HG03432 (cell line): ENCODE measurements at regions not wholly inside any gene's neighbourhood (a gene's known extent, or its start where the extent isn't known, plus 50 kb on each side); places are given as distances from the start of the nearest gene placed in this dataset.

Experiments used
- ATAC-seq: cut with Tn5 transposase; IDR thresholded peaks from one replicate; pipeline ENCODE4 v1.9.1; 2021; ENCODE audit warnings: mild to moderate bottlenecking, moderate library complexity; ENCODE audit not compliant: unreplicated experiment

DNA sequence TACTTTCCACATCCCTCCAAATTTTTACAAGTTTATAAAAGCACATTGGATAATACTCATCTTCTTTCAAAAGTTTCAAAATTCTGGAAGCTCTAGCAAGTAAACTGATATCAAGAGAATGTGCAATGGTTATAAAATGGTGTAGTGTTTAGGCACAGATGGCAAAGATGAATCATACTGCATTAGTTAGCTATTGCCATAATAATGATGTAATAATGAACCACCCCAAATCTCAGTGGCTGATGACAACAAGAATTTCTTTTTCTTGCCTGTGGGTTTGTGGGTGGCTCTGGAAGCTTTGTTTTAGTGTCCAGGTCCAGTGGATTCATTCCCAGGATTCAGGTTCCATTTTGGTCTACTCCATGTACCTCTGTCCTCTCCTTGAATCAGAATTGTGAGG, 319.0 kb downstream of the BRINP1 start:
- no peak for ATAC-seq

- ATAC-seq = no peak
Measured at GRCh38 chr9:119052339-119053030, 316.8 kb downstream of the BRINP1 start.

DNA sequence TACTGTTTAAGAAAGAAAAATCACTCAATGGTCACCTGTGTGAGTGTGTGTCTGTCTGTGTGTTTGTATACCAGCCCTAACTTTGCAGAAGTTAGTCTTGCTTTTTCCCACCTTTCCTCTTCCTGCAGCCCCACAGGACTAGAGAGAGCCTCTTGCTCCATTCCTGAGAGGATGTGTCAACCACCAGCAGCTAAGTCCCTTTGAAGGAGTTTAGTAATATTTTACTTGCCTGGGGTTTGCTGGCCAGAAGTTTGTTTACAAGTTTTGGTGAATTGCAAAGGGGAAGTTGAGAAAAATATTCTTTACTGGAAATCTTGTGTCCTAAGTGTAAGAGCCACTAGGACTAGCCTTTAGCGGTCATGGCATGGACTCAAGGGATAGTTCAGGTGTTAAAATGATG, 316.2 kb downstream of the BRINP1 start:
- ATAC-seq = no peak

DNA sequence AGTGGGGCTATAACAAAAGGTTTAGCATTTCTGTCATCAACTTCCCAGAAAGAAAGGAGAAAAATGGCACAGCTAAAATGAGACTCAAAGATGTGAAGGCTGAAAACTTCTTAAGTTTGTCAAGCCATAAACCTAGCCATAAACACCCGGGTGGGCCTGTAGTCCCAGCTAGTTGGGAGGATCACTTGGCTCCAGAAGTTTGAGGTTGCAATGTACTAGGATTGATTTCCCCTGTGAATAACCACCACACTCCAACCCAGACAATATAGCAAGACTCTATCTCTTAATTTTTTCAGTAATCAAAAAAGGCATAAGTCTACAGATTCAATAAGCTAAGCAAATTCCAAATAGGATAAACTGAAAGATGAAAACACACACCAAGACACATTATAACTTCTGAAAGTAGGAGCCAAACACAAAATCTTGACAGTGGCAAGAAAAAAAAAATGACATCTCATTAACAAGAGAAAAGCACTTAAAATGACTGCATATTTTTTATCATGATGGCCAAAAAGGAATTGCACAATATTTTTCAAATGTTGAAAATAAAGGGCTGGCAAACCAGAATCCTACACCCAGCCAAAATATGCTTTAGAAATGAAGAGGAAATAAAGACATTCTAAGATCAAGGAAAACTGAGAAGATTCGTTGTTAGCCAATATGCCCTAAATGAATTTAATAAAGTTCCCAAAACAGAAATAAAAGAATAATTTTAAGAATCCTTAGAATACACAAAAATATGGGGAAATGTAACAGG, 308.4 kb downstream of the BRINP1 start:
- no peak for ATAC-seq

GRCh38 chr9:119071636-119072035, 297.6 kb downstream of the BRINP1 start:
- no peak for ATAC-seq

- ATAC-seq = peak; percentile 64
Measured at GRCh38 chr9:119074017-119074416, 295.2 kb downstream of the BRINP1 start.

GRCh38 chr9:119078015-119078414, 291.2 kb downstream of the BRINP1 start:
- ATAC-seq = no peak

GRCh38 chr9:119083673-119084072, 285.6 kb downstream of the BRINP1 start:
- no peak for ATAC-seq

GRCh38 chr9:119086590-119086989, 282.6 kb downstream of the BRINP1 start:
- ATAC-seq = no peak

GRCh38 chr9:119088002-119088547, 281.2 kb downstream of the BRINP1 start:
- no peak for ATAC-seq

- ATAC-seq = no peak
Measured at GRCh38 chr9:119091074-119091473, 278.2 kb downstream of the BRINP1 start.

- ATAC-seq = no peak
Measured at GRCh38 chr9:119092125-119092524, 277.1 kb downstream of the BRINP1 start.

DNA sequence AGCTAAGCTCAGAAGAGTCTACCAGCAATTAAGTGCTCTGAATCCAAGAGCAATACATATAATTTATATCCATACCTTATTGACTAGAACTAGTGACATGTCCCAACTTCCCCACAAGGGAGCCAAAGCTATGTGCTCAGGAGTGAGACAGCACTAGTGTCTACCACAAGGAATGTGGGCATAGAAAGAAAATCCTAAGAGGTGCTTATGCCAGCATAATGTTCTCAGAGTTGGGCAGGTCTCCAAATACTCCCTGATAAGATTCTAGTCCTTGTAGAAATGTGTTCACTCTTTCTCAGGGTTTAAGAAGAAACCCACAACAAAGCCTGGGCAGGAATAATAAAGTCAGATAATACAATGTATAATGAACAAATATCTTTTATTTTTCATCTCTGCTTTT, 275.1 kb downstream of the BRINP1 start:
- no peak for ATAC-seq

DNA sequence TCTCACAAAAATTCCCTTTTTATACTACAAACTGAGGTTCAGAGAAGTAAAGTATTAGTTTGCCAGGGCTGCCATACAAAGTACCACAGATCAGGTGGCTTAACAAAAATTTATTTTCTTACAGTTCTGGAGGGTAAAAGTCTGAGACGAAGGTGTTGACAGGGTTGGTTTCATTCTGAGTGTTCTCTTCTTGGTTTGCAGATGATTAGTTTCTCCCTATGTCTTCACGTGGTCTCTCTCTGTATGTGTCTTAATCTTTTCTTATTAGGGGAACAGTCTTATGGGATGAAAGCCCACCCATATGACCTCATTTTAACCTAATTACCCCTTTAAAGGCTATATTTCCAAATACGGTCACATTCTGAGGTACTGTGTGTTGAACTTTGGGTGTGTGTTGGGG, 274.2 kb downstream of the BRINP1 start:
- peak; percentile 92 for ATAC-seq

- ATAC-seq = no peak
Measured at GRCh38 chr9:119101048-119101447, 268.2 kb downstream of the BRINP1 start.

GRCh38 chr9:119114681-119115080, 254.6 kb downstream of the BRINP1 start:
- no peak for ATAC-seq
